ENCODE measurements at regions not wholly inside any gene's neighbourhood (a gene's known extent, or its start where the extent isn't known, plus 50 kb on each side); places are given as distances from the start of the nearest gene placed in this dataset.

DNA sequence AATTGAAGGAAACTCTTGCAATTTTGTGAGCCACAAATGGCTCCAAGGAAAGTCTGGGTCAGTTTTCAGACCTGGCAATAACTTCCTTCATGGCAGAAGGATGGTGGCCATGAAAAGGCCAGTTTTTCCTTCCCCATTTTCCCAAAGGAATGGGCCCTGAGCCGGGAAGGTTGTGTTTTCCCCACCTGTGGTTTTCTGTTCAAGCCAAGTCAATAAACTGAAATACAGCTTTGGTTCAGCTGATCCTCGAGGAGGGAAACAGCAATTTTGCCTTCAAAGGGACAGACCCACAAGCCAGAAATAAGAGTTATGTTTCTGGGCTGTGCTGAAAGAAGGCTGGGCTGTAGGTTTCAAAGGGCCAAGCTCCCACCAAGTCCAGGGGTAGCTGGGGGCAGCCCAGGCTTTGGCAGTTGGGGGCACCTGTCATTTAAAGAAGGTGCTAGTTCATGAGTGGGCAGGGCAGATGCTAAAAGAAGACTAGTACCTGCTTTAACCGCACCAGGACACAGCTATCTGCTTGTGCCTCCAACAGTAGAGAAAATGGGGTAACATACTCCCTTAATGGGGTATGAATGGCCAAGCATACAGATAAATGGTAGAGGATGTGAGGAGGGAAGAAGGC, 97.0 kb downstream of the TTC32 start:
- Mint-ChIP-seq H3K27me3 (no peaks in the 10 kb centered on the region), H3K36me3 (ENCODE audit: low read depth) (no peaks in the 10 kb centered on the region), H3K4me3 (no peak overlapping the region), H3K4me1 (no peaks in the 10 kb centered on the region), H3K9me3 (no peaks in the 10 kb centered on the region), H3K27ac (no peak overlapping the region)
- intact Hi-C loops (cut with micrococcal nuclease): no loop called here
- no peak for DNase-seq

DNA sequence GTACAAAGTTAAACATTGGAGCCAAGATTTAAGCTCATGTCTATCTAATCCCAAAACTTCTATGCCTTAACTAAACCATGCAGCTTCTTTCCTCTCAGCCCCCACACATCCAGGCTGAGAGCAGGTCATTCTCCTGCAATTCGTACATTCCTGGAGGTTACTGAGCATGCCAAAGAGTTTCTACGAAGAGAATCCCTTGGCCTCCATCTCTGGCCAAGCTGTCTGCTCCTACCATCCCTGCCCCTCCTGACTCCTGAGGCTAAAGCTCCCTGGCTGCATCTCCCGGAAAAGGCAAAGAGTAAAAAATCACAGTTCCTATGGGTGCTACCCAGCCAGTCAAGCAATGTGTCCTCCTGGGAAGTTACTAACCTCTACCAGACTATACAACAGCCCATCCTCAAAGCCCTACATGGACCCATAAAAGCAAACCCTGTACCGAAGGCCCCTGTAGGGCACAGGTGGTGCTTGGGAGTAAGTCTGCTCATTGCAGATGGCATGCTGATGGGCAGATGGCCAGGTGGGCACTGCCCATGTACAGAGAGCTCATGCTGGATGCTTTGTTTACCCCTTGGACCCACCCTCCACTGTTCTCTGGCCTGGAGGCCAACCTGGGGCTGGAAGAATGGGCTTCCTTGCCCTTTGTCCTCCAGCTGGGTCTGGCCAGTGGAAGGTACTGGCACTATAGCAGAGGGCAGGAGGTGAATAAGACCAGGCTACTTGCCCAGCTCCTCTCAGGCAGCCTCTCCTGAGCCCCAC, 99.5 kb downstream of the TTC32 start:
- intact Hi-C loops (cut with micrococcal nuclease): no loop called here
- no peaks in the 10 kb centered on the region for H3K9me3 Mint-ChIP-seq
- no peaks in the 10 kb centered on the region for H3K4me1 Mint-ChIP-seq
- no peaks in the 10 kb centered on the region for H3K27me3 Mint-ChIP-seq
- no peak for DNase-seq
- no peak overlapping the region for H3K4me3 Mint-ChIP-seq
- no peak overlapping the region for H3K27ac Mint-ChIP-seq
- no peaks in the 10 kb centered on the region for H3K36me3 Mint-ChIP-seq (ENCODE audit: low read depth)

- H3K9me3 Mint-ChIP-seq: no peaks in the 10 kb centered on the region
- H3K4me3 Mint-ChIP-seq: no peak overlapping the region
- no peaks in the 10 kb centered on the region for H3K4me1 Mint-ChIP-seq
- intact Hi-C loops (cut with micrococcal nuclease): no loop called here
- H3K27me3 Mint-ChIP-seq: no peaks in the 10 kb centered on the region
- DNase-seq: no peak
- no peaks in the 10 kb centered on the region for H3K36me3 Mint-ChIP-seq (ENCODE audit: low read depth)
- no peak overlapping the region for H3K27ac Mint-ChIP-seq
Measured at GRCh38 chr2:19801367-19802080, 100.3 kb downstream of the TTC32 start.

GRCh38 chr2:19800796-19801195, 101.0 kb downstream of the TTC32 start:
- Mint-ChIP-seq H3K27ac (no peak overlapping the region), H3K36me3 (ENCODE audit: low read depth) (no peaks in the 10 kb centered on the region), H3K4me3 (no peak overlapping the region), H3K9me3 (no peaks in the 10 kb centered on the region), H3K4me1 (no peaks in the 10 kb centered on the region), H3K27me3 (no peaks in the 10 kb centered on the region)
- DNase-seq: no peak
- intact Hi-C loops (cut with micrococcal nuclease): no loop called here

GRCh38 chr2:19799881-19800780, 101.7 kb downstream of the TTC32 start:
- no peaks in the 10 kb centered on the region for H3K9me3 Mint-ChIP-seq
- intact Hi-C loops (cut with micrococcal nuclease): no loop called here
- H3K4me3 Mint-ChIP-seq: no peak overlapping the region
- H3K27me3 Mint-ChIP-seq: no peaks in the 10 kb centered on the region
- H3K36me3 Mint-ChIP-seq (ENCODE audit: low read depth): no peaks in the 10 kb centered on the region
- no peak for DNase-seq
- H3K27ac Mint-ChIP-seq: no peak overlapping the region
- no peaks in the 10 kb centered on the region for H3K4me1 Mint-ChIP-seq

DNA sequence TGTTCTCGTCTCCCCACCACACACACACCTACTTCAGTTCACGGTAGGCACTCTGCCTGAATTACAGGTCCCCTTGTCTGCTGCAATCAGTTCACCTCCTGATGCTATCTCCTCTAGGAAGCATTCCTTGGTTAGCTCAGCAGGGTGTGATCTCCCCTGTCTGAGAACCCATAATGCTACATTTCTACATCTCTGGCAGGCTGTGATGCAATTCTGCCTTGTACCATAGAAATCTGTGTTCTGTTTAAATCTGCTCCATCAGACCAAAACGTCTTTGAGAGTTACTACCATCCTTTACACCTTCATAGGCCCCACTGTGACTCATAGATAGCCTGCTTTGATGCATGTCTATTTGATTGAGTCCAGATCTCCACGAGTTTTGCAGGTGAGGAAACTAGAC, 103.9 kb downstream of the TTC32 start:
- H3K9me3 Mint-ChIP-seq: no peaks in the 10 kb centered on the region
- no peak for DNase-seq
- intact Hi-C loops (cut with micrococcal nuclease): no loop called here
- H3K27me3 Mint-ChIP-seq: no peaks in the 10 kb centered on the region
- no peaks in the 10 kb centered on the region for H3K36me3 Mint-ChIP-seq (ENCODE audit: low read depth)
- no peak overlapping the region for H3K27ac Mint-ChIP-seq
- H3K4me1 Mint-ChIP-seq: no peaks in the 10 kb centered on the region
- H3K4me3 Mint-ChIP-seq: no peak overlapping the region

DNA sequence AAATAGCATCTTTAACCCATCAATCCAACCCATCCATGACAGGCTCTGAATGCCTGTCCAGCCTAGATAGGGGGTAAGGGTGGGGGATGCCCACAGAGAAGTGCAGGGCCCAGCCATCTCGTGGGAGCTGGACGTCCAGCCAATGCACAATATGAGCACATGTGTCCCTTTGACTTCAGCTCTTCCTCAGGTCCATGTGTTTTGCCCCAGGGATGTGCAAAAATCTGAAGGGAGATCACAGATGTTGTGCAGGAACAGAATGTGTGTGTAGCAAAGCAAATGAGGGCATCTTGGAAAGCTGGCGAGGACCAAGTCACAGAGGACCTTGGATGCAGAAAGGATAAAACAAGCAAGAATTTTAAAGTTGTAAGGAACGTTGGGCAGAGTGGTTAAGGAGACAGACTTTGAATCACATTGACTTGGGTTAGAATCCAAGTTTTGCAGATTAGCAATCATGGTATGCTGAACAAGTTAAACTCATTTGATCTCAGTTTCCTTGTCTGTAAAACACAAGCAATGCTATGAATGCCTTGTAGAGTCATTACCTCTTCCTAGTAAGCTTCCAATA, 104.5 kb downstream of the TTC32 start:
- H3K9me3 Mint-ChIP-seq: no peaks in the 10 kb centered on the region
- H3K27me3 Mint-ChIP-seq: no peaks in the 10 kb centered on the region
- no peak for DNase-seq
- intact Hi-C loops (cut with micrococcal nuclease): no loop called here
- H3K4me3 Mint-ChIP-seq: no peak overlapping the region
- no peaks in the 10 kb centered on the region for H3K4me1 Mint-ChIP-seq
- no peak overlapping the region for H3K27ac Mint-ChIP-seq
- no peaks in the 10 kb centered on the region for H3K36me3 Mint-ChIP-seq (ENCODE audit: low read depth)

- Mint-ChIP-seq H3K9me3 (no peaks in the 10 kb centered on the region), H3K27ac (no peak overlapping the region), H3K4me1 (no peaks in the 10 kb centered on the region), H3K4me3 (no peak overlapping the region), H3K36me3 (ENCODE audit: low read depth) (no peaks in the 10 kb centered on the region), H3K27me3 (no peaks in the 10 kb centered on the region)
- intact Hi-C loops (cut with micrococcal nuclease): no loop called here
- DNase-seq: no peak
Measured at GRCh38 chr2:19796035-19796695, 105.6 kb downstream of the TTC32 start.

GRCh38 chr2:19793132-19793750, 108.5 kb downstream of the TTC32 start:
- H3K27me3 Mint-ChIP-seq: no peaks in the 10 kb centered on the region
- no peak for DNase-seq
- no peaks in the 10 kb centered on the region for H3K36me3 Mint-ChIP-seq (ENCODE audit: low read depth)
- H3K27ac Mint-ChIP-seq: no peak overlapping the region
- H3K9me3 Mint-ChIP-seq: no peaks in the 10 kb centered on the region
- no peaks in the 10 kb centered on the region for H3K4me1 Mint-ChIP-seq
- intact Hi-C loops (cut with micrococcal nuclease): no loop called here
- H3K4me3 Mint-ChIP-seq: no peak overlapping the region

DNA sequence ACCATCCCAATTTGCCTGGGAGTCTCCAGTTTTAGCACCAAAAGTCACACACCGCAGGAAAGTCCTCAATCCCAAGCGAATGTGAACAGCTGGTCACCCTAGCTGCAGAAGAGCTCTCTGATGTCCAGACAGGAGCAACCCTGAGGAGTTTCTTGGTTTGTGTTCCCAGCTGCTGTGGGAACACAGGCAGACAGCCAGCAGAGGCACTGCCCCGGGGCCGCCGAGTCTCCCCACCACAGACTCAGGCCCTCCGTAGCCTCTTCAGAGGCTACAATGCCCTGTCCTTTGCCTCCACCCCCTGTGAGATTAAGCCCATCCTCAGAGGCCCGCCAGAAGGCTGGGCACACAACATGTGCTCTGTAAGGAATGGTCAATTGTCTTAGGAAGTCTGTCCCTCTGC, 111.5 kb downstream of the TTC32 start:
- Mint-ChIP-seq H3K36me3 (ENCODE audit: low read depth) (no peaks in the 10 kb centered on the region), H3K27ac (no peak overlapping the region), H3K9me3 (no peaks in the 10 kb centered on the region), H3K27me3 (no peaks in the 10 kb centered on the region), H3K4me1 (no peaks in the 10 kb centered on the region), H3K4me3 (no peak overlapping the region)
- intact Hi-C loops (cut with micrococcal nuclease): no loop called here
- no peak for DNase-seq

DNA sequence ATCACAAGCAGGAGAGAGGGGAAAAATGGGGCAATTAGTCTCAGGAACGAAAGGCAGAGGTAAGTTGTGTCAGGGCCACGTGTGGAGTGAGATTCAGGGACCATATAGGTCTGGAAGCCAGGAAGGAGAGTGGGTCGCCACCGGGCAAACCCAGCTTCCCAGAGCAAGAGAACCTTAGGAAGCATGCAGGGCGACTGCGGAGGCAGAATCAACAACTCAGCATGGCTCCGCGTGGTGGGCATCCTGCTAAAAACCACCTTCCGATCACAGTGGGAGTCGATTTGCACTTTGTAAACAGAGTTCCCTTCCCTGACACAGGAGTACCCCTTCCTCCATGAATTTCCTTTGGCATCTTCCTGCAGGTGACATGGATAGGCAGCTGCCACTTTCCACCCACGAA, 114.6 kb downstream of the TTC32 start:
- no peak overlapping the region for H3K27ac Mint-ChIP-seq
- intact Hi-C loops (cut with micrococcal nuclease): no loop called here
- H3K4me3 Mint-ChIP-seq: no peak overlapping the region

DNA sequence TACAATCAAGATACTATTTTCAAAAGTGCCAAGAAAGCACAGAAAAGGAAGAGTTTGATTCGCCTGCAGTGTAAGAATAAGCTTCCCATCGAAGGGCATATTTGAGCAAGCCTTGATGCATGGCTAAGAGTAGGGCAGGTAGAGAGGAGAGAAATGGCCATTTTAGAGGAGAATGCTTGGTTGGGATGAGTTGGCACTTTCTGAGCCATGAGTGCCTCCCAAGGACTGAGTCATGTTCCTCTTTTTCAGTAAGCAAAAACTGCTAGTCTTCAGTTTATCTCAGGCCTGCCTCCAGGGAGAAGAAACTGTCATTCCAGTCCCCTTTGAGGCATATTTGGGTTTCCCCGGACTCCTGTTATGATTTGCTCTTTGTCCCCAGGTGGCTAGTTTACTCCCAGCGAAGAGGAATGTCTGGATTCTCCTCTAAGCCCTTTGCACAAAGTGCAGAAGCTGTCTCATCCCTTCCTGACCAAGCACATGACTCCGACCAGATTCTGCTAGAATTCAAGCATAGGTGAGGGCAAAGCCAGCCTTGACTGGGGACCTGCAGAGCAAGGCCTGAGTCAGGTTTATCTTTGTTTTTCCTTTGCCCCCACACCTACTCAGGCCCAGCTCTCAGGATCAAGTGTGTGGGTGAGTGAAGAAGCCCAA, 115.2 kb downstream of the TTC32 start:
- intact Hi-C loops (cut with micrococcal nuclease): no loop called here
- Mint-ChIP-seq H3K27me3 (no peaks in the 10 kb centered on the region), H3K36me3 (ENCODE audit: low read depth) (no peaks in the 10 kb centered on the region), H3K4me1 (no peaks in the 10 kb centered on the region), H3K27ac (no peak overlapping the region), H3K4me3 (no peak overlapping the region), H3K9me3 (no peaks in the 10 kb centered on the region)
- no peak for DNase-seq

More for the DNA sequence above, 114.6 kb downstream of the TTC32 start:
- Mint-ChIP-seq H3K27me3 (no peaks in the 10 kb centered on the region), H3K9me3 (no peaks in the 10 kb centered on the region), H3K4me1 (no peaks in the 10 kb centered on the region), H3K36me3 (ENCODE audit: low read depth) (no peaks in the 10 kb centered on the region)
- DNase-seq: no peak

Measured in activated CD4-positive, alpha-beta T cell treated with anti-CD3 and anti-CD28 coated beads, Interleukin-2, amount 10 ng/mL, durations not matched to agents 24 days and 14 days (primary cell).